HCT116 (cell line): ENCODE measurements at regions not wholly inside any gene's neighbourhood (a gene's known extent, or its start where the extent isn't known, plus 50 kb on each side); places are given as distances from the start of the nearest gene placed in this dataset.
A peak's percentile ranks its signal among the peaks of the same experiment; 100 is the strongest.

Experiments
- ATAC-seq: fragments of 200-7000 bp; cut with Tn5 transposase; 2 replicates; pipeline ENCODE4 v1.9.1; 2020; ENCODE audit warnings: mild to moderate bottlenecking, moderate library complexity
- BruUV-seq: library from RNA; stranded (reverse); fragments of 400-500 nt; replicated peaks from 2 replicates; lab custom pipeline; 2021; lab: Mats Ljungman, UMichigan
- CTCF ChIA-PET: fragments of 300-600 bp; sonication (Branson Sonifier 250); formaldehyde crosslinking; loops from one replicate; lab custom pipeline; 2021; ENCODE audit warnings: antibody characterized with exemption; lab: Charles Lee
- POLR2A ChIA-PET: fragments of 300-600, 350-600 bp; sonication (Branson Sonifier 250); formaldehyde crosslinking; loops from one replicate; lab custom pipeline; 2021; ENCODE audit warnings: antibody characterized with exemption; lab: Charles Lee
- RAD21 ChIA-PET, 2 experiments: fragments of 300-600 bp; sonication (Branson Sonifier 250); formaldehyde crosslinking; loops; one replicate each; lab custom pipeline; 2023; ENCODE audit warnings: low total read pairs in 2 of 2; ENCODE audit not compliant: uncharacterized antibody in 2 of 2, unreplicated experiment in 2 of 2, low non-redundant PET in 1 of 2; lab: Charles Lee
- DNase-seq: peaks from one replicate; pipeline ENCODE4 v3.0.0-alpha.2; 2010; ENCODE audit warnings: low read depth, low spot score
- H2AFZ ChIP-seq: fragments of 200-600 bp; shearing (Covaris generic), sonication (generic); 2 replicates; pipeline ENCODE4 v1.6.1; 2017; ENCODE audit warnings: low read depth, mixed run types, mixed read lengths, antibody characterized with exemption, low read length; ENCODE audit not compliant: poor library complexity, severe bottlenecking
- H3K27ac ChIP-seq: 2 replicates; pipeline ENCODE4 v1.5.1; 2012; ENCODE audit warnings: low read depth, low read length
- H3K27me3 ChIP-seq: fragments of 200-600 bp; sonication (generic); 2 replicates; pipeline ENCODE4 v1.6.1; 2016; ENCODE audit warnings: mixed run types, low read length, mixed read lengths; ENCODE audit not compliant: insufficient read depth
- H3K36me3 ChIP-seq, 2 experiments: fragments of 200-500 bp in 1 of 2; fragments of 200-600 bp in 1 of 2; sonication (Bioruptor generic) in 1 of 2; sonication (generic) in 1 of 2; 2 replicates each; pipeline versions ENCODE4 v1.5.1 to v1.6.1; 2014 to 2016; ENCODE audit warnings: low read length in 2 of 2, inconsistent platforms in 1 of 2, mixed read lengths in 1 of 2, mixed run types in 1 of 2; ENCODE audit not compliant: insufficient read depth in 2 of 2, control insufficient read depth in 1 of 2
- H3K4me1 ChIP-seq, 2 experiments: fragments of 200-600 bp in 1 of 2; sonication (generic) in 1 of 2; 2 replicates each; pipeline versions ENCODE4 v1.5.1 to v1.6.1; 2012 to 2017; ENCODE audit warnings: low read length in 2 of 2, inconsistent platforms in 1 of 2, mild to moderate bottlenecking in 1 of 2, mixed read lengths in 1 of 2, mixed run types in 1 of 2, moderate library complexity in 1 of 2; ENCODE audit not compliant: insufficient read depth in 2 of 2, control insufficient read depth in 1 of 2
- H3K4me2 ChIP-seq: fragments of 200-600 bp; sonication (generic); 2 replicates; pipeline ENCODE4 v1.6.1; 2017; ENCODE audit warnings: mixed run types, low read length, mixed read lengths
- H3K4me3 ChIP-seq, 2 experiments: fragments of 200-600 bp in 1 of 2; sonication (generic) in 1 of 2; replicated peaks in 1 of 2; 2 replicates each; pipeline ENCODE4 v1.5.1; 2011 to 2016; ENCODE audit warnings: low read length in 2 of 2, control low read depth in 1 of 2, low read depth in 1 of 2, mild to moderate bottlenecking in 1 of 2, mixed read lengths in 1 of 2, mixed run types in 1 of 2
- H3K79me2 ChIP-seq: fragments of 200-600 bp; sonication (generic); 2 replicates; pipeline ENCODE4 v1.6.1; 2017; ENCODE audit warnings: mild to moderate bottlenecking, mixed run types, low read length, moderate library complexity, mixed read lengths; ENCODE audit not compliant: insufficient read depth
- H3K9ac ChIP-seq: fragments of 200-600 bp; sonication (generic); 2 replicates; pipeline ENCODE4 v1.6.1; 2016; ENCODE audit warnings: low read length, mixed read lengths
- H3K9me2 ChIP-seq: fragments of 200-600 bp; sonication (generic), shearing (Covaris generic); 2 replicates; pipeline ENCODE4 v1.6.1; 2017; ENCODE audit warnings: mixed run types, mild to moderate bottlenecking, moderate library complexity; ENCODE audit not compliant: insufficient read depth
- H3K9me3 ChIP-seq, 2 experiments: fragments of 200-500 bp in 1 of 2; fragments of 200-600 bp in 1 of 2; sonication (Bioruptor generic) in 1 of 2; sonication (generic) in 1 of 2; 2 replicates each; pipeline ENCODE4 v1.6.1; 2014 to 2017; ENCODE audit warnings: low read length in 2 of 2, mixed read lengths in 2 of 2, inconsistent platforms in 1 of 2, low read depth in 1 of 2, mild to moderate bottlenecking in 1 of 2, mixed run types in 1 of 2, moderate library complexity in 1 of 2; ENCODE audit not compliant: control insufficient read depth in 1 of 2, insufficient read depth in 1 of 2
- H4K20me1 ChIP-seq: fragments of 200-600 bp; sonication (generic), shearing (Covaris generic); 2 replicates; pipeline ENCODE4 v1.6.1; 2017; ENCODE audit warnings: mixed run types, mild to moderate bottlenecking, moderate library complexity; ENCODE audit not compliant: insufficient read depth
- CTCF ChIP-seq, 3 experiments: fragments of 200-600 bp in 1 of 3; sonication (generic) in 1 of 3; IDR thresholded peaks in 2 of 3; conservative IDR thresholded peaks in 1 of 3; 2 replicates each; pipeline ENCODE4 v1.5.1; 2012 to 2017; ENCODE audit warnings: low read depth in 2 of 3, low read length in 2 of 3, antibody characterized with exemption in 1 of 3, borderline replicate concordance in 1 of 3, control low read depth in 1 of 3, mild to moderate bottlenecking in 1 of 3, mixed read lengths in 1 of 3, mixed run types in 1 of 3, moderate library complexity in 1 of 3; ENCODE audit not compliant: insufficient read depth in 1 of 3
- REST ChIP-seq: IDR thresholded peaks from 2 replicates; pipeline ENCODE4 v1.6.1; 2012; ENCODE audit warnings: low read depth
- intact Hi-C: fragments of 100-400 bp; cut with micrococcal nuclease; formaldehyde crosslinking; loops from 2 replicates; pipeline ENCODE4 v1.10.0; 2022

- no TSS peak for BruUV-seq
- CTCF ChIA-PET = no interaction called here
Measured at GRCh38 chr12:17278946-17279345, 673.0 kb upstream of the LMO3 start.

More at GRCh38 chr12:17278946-17279345, 673.0 kb upstream of the LMO3 start:
- no peak for DNase-seq
- Histone ChIP-seq H3K9ac (no peak overlapping the region), H3K27me3 (no peaks in the 10 kb centered on the region), H3K9me2 (no peaks in the 10 kb centered on the region), H3K4me2 (no peak overlapping the region), H3K36me3 (no peaks in the 10 kb centered on the region), H4K20me1 (no peaks in the 10 kb centered on the region), H3K9me3 (no peaks in the 10 kb centered on the region), H3K4me1 (no peaks in the 10 kb centered on the region), H3K27ac (no peak overlapping the region), H3K4me3 (no peak overlapping the region), H3K79me2 (no peaks in the 10 kb centered on the region), H2AFZ (no peak overlapping the region)
- ChIA-PET POLR2A (no interaction called here), RAD21 (no interaction called here)
- intact Hi-C loops = no loop called here
- TF ChIP-seq CTCF (IDR thresholded peaks at IDR 0.05 in 2 of 3, conservative IDR thresholded peaks at IDR 0.05 in 1 of 3; ENCODE audit: borderline replicate concordance in 1 of 3, insufficient read depth in 1 of 3, low read depth in 2 of 3, low read length in 2 of 3) (peak in 2 of 3 experiments; percentile 35 to 45; a peak in 3 of 6 replicates), REST (no peak)
- no peak for ATAC-seq
